ENCODE measurements at regions not wholly inside any gene's neighbourhood (a gene's known extent, or its start where the extent isn't known, plus 50 kb on each side); places are given as distances from the start of the nearest gene placed in this dataset.

DNA sequence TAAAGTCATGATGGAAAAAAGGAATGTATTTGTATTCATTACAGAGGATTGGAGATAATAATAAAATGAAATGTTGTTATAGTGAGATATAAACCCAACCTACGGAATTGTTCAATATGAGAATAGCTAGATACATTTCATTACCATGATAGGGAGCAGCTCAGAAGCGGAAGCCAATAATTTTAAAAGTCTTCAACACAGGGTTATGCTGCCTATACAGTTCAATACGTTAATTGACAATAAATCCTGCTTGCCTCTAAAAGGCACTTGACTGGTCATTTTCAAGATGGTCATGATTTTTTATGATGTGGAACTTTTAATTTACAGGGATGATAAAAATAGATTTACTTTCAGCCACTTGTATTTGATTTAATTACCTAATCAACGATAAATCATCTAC, 506.8 kb downstream of the TMEM114 start:
- TF ChIP-seq CREB1 (IDR thresholded peaks at IDR 0.05; ENCODE audit: low read depth) (no peak), FOXM1 (IDR thresholded peaks at IDR 0.05; ENCODE audit: borderline replicate concordance, low read depth) (no peak), TAF1 (IDR thresholded peaks at IDR 0.05; ENCODE audit: low read depth) (no peak), TEAD4 (IDR thresholded peaks at IDR 0.05) (no peak), ZBTB7A (IDR thresholded peaks at IDR 0.05; ENCODE audit: low read depth) (no peak)

DNA sequence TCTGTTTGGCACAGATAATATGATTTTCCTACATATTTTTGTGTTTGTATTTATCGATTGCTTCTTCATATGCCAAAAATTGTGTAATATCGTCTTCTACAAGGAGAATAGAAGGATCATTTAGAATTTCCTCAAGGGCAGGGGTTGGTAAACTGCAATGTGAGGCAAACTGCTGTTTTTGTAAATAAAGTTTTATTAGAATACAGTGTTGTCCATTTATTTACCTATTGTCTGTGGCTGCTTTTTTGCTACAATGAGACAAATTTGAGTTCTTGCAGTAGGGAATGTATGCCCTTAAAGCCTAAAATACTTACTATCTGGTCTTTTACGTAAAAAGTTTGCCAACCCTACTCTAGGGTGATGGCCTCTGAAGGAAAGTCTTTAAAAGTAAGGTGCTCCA, 509.5 kb downstream of the TMEM114 start:
- no peak for TF ChIP-seq EP300 (IDR thresholded peaks at IDR 0.05; ENCODE audit: borderline replicate concordance)
- no peak for TF ChIP-seq YY1 (IDR thresholded peaks at IDR 0.05; ENCODE audit: low read depth)
- TF ChIP-seq CEBPB (IDR thresholded peaks at IDR 0.05): no peak
- TF ChIP-seq TCF12 (IDR thresholded peaks at IDR 0.05; ENCODE audit: low read depth): no peak
- TF ChIP-seq, protein P1, sequence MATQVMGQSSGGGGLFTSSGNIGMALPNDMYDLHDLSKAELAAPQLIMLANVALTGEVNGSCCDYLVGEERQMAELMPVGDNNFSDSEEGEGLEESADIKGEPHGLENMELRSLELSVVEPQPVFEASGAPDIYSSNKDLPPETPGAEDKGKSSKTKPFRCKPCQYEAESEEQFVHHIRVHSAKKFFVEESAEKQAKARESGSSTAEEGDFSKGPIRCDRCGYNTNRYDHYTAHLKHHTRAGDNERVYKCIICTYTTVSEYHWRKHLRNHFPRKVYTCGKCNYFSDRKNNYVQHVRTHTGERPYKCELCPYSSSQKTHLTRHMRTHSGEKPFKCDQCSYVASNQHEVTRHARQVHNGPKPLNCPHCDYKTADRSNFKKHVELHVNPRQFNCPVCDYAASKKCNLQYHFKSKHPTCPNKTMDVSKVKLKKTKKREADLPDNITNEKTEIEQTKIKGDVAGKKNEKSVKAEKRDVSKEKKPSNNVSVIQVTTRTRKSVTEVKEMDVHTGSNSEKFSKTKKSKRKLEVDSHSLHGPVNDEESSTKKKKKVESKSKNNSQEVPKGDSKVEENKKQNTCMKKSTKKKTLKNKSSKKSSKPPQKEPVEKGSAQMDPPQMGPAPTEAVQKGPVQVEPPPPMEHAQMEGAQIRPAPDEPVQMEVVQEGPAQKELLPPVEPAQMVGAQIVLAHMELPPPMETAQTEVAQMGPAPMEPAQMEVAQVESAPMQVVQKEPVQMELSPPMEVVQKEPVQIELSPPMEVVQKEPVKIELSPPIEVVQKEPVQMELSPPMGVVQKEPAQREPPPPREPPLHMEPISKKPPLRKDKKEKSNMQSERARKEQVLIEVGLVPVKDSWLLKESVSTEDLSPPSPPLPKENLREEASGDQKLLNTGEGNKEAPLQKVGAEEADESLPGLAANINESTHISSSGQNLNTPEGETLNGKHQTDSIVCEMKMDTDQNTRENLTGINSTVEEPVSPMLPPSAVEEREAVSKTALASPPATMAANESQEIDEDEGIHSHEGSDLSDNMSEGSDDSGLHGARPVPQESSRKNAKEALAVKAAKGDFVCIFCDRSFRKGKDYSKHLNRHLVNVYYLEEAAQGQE (IDR thresholded peaks at IDR 0.05; ENCODE audit: low read depth): no peak
- TF ChIP-seq, protein P2, sequence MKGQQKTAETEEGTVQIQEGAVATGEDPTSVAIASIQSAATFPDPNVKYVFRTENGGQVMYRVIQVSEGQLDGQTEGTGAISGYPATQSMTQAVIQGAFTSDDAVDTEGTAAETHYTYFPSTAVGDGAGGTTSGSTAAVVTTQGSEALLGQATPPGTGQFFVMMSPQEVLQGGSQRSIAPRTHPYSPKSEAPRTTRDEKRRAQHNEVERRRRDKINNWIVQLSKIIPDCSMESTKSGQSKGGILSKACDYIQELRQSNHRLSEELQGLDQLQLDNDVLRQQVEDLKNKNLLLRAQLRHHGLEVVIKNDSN (IDR thresholded peaks at IDR 0.05): no peak
- no peak for TF ChIP-seq FOXM1 (IDR thresholded peaks at IDR 0.05; ENCODE audit: borderline replicate concordance, low read depth)
- no peak for TF ChIP-seq RAD21 (IDR thresholded peaks at IDR 0.05; ENCODE audit: low read depth)
- TF ChIP-seq ZBTB7A (IDR thresholded peaks at IDR 0.05; ENCODE audit: low read depth): no peak
- no peak for TF ChIP-seq TAF1 (IDR thresholded peaks at IDR 0.05; ENCODE audit: low read depth)
- TF ChIP-seq CREB1 (IDR thresholded peaks at IDR 0.05; ENCODE audit: low read depth): no peak

DNA sequence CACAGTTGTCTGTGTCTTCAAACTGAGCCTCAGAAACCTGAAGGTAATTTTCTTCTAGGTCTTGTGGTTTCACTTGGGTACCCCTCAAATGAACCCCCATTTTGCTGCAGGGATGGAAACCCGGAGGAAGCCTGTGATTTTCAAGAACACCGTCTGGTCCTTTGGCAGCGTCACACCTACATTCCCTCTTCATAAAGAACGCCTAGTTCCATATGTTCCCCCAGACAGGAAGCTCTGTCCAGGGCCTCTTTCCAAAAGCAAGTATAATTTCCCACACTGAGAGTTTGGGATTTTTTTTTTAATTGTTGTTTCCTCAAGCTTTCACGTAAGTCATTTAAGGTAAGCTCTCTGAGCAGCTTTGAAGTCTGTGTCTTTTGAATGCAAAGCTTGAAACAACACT, 515.0 kb downstream of the TMEM114 start:
- TF ChIP-seq EGR1 (IDR thresholded peaks at IDR 0.05): no peak
- TF ChIP-seq EP300 (IDR thresholded peaks at IDR 0.05; ENCODE audit: borderline replicate concordance): no peak
- TF ChIP-seq, protein P1 (IDR thresholded peaks at IDR 0.05; ENCODE audit: low read depth): no peak

DNA sequence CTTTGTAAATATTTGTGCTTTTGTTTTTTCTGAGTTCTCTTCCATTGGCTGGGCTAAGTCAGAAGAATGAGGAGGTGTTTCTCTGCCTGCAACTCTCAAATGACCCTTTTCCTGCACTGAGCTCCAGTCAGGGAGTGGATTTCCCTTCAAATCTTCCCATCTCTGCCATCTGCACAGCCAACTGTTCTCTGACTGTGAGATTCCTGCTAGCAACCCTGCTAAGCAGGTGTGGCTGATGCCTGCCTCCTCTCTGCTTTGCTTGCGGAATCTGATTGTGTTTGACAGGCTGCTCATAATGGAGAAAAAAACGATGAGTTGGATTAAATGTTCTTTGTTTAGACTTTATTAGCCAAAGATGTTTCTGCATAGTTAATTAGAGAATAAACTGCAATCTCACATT, 519.8 kb downstream of the TMEM114 start:
- no peak for TF ChIP-seq FOXM1 (IDR thresholded peaks at IDR 0.05; ENCODE audit: borderline replicate concordance, low read depth)

DNA sequence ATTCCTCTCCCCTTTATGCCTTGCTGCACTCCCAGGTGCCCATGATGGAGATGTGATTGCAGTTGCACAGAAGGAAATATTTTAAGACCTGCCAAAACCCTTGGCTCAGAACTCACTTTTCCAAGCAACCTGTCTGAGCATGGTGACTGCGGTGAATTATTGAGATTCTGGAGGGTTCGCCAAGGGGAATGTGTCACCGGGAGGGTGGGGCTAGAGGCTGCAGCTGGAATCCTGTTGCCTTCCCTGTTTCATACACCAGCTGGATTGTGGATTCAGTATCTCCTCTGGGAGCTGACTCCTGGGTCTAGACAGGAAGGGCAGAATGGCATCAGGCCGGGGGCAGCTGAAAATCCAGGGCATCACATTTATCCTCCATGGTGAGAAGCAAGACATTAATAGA, 527.2 kb downstream of the TMEM114 start:
- no peak for TF ChIP-seq NFIC (IDR thresholded peaks at IDR 0.05)
- TF ChIP-seq RAD21 (IDR thresholded peaks at IDR 0.05; ENCODE audit: low read depth): no peak
- TF ChIP-seq, protein P2 (IDR thresholded peaks at IDR 0.05): no peak
- no peak for TF ChIP-seq CEBPB (IDR thresholded peaks at IDR 0.05)
- TF ChIP-seq, protein P3, sequence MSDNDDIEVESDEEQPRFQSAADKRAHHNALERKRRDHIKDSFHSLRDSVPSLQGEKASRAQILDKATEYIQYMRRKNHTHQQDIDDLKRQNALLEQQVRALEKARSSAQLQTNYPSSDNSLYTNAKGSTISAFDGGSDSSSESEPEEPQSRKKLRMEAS (IDR thresholded peaks at IDR 0.05): no peak
- no peak for TF ChIP-seq ZBTB7A (IDR thresholded peaks at IDR 0.05; ENCODE audit: low read depth)
- no peak for TF ChIP-seq YY1 (IDR thresholded peaks at IDR 0.05; ENCODE audit: low read depth)
- TF ChIP-seq TAF1 (IDR thresholded peaks at IDR 0.05; ENCODE audit: low read depth): no peak
- no peak for TF ChIP-seq TEAD4 (IDR thresholded peaks at IDR 0.05)
- no peak for TF ChIP-seq EP300 (IDR thresholded peaks at IDR 0.05; ENCODE audit: borderline replicate concordance)
- TF ChIP-seq FOXM1 (IDR thresholded peaks at IDR 0.05; ENCODE audit: borderline replicate concordance, low read depth): no peak

DNA sequence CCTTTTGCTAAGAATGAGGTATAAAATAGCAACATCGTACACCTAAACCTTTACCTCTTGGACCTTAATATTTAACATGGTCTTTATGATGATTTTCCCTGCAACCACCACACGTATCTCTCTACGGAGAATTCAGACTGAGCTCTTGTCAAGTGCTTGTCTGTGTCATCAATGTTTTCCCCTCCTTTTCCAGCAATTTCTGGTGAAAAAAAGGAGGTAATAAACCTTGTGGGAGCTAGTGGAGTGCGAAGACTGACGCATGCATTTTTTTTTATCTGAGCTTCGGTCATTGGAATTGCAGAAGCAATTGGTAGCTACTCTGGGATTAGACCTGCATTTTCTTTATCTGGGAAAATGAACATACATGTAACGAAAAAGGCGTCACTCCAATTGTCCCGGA, 527.6 kb downstream of the TMEM114 start:
- TF ChIP-seq EP300 (IDR thresholded peaks at IDR 0.05; ENCODE audit: borderline replicate concordance): no peak
- TF ChIP-seq EGR1 (IDR thresholded peaks at IDR 0.05): no peak
- no peak for TF ChIP-seq TCF12 (IDR thresholded peaks at IDR 0.05; ENCODE audit: low read depth)
- TF ChIP-seq, protein P1 (IDR thresholded peaks at IDR 0.05; ENCODE audit: low read depth): no peak
- TF ChIP-seq ZBTB7A (IDR thresholded peaks at IDR 0.05; ENCODE audit: low read depth): no peak
- TF ChIP-seq NFIC (IDR thresholded peaks at IDR 0.05): no peak
- TF ChIP-seq RAD21 (IDR thresholded peaks at IDR 0.05; ENCODE audit: low read depth): no peak

All from Ishikawa (cell line).